ENCODE measurements at regions not wholly inside any gene's neighbourhood (a gene's known extent, or its start where the extent isn't known, plus 50 kb on each side); places are given as distances from the start of the nearest gene placed in this dataset.

DNA sequence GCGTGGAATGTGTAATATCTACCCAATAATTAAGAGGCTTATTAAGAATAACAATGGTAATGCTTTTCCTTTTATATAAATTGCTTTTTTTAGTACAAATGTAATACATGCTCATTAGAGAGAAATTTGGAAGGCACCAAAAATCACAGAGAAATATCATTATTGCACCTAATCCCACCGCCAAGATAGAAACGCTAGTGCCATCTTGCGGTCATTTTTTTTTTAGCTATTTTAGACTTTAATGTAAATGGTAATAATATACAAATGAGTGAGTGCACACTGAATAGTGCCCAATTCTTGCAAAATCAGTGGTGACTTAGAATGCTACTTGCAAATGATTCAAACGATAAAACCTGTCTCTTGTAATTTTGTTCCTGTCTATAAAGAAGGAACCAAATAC, 576.8 kb upstream of the TMEM132C start:
- peak; percentile 63 for TF ChIP-seq CTCF (conservative IDR thresholded peaks at IDR 0.05)
- no peak for TF ChIP-seq ZFX (IDR thresholded peaks at IDR 0.05)
